MM.1S (cell line): ENCODE measurements at regions not wholly inside any gene's neighbourhood (a gene's known extent, or its start where the extent isn't known, plus 50 kb on each side); places are given as distances from the start of the nearest gene placed in this dataset.

ENCODE experiments used
- EZH2 ChIP-seq: fragments of 300-600 bp; sonication (generic); optimal IDR thresholded peaks from 2 replicates; pipeline ENCODE3; 2017; ENCODE audit warnings: low read depth, mild to moderate bottlenecking, antibody characterized with exemption, low read length, mixed read lengths
- TF ChIP-seq, protein P1 (sequence below): fragments of 300-600 bp; sonication (generic); IDR thresholded peaks from 2 replicates; pipeline ENCODE4 v1.5.1; 2016; ENCODE audit warnings: antibody characterized with exemption, low read length, mixed read lengths

DNA sequence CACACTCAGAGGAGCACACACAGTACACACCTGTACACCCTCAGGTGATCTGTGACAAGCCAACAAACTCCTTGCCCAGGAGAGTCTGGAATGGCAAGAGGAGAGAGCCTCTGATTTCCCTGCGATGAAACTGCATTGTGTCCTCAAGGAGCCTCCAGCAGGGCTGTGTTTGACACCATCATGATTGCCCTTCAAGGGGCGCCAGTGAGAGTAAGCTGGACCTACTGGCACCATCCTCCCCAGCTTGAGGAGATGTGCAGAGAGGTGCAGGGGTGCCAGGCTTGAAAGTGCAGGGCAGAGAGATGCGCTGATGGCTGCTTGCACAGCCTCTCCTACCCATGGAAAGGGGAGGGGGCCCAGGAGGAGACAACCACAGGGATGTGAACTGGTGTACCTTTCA lies 188.8 kb upstream of the CADM1 start:
- TF ChIP-seq, protein P1, sequence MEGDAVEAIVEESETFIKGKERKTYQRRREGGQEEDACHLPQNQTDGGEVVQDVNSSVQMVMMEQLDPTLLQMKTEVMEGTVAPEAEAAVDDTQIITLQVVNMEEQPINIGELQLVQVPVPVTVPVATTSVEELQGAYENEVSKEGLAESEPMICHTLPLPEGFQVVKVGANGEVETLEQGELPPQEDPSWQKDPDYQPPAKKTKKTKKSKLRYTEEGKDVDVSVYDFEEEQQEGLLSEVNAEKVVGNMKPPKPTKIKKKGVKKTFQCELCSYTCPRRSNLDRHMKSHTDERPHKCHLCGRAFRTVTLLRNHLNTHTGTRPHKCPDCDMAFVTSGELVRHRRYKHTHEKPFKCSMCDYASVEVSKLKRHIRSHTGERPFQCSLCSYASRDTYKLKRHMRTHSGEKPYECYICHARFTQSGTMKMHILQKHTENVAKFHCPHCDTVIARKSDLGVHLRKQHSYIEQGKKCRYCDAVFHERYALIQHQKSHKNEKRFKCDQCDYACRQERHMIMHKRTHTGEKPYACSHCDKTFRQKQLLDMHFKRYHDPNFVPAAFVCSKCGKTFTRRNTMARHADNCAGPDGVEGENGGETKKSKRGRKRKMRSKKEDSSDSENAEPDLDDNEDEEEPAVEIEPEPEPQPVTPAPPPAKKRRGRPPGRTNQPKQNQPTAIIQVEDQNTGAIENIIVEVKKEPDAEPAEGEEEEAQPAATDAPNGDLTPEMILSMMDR, result no peak
- no peak for TF ChIP-seq EZH2
